MM.1S (cell line): ENCODE measurements at regions not wholly inside any gene's neighbourhood (a gene's known extent, or its start where the extent isn't known, plus 50 kb on each side); places are given as distances from the start of the nearest gene placed in this dataset.

Experiments used
- EZH2 ChIP-seq: fragments of 300-600 bp; sonication (generic); optimal IDR thresholded peaks from 2 replicates; pipeline ENCODE3; 2017; ENCODE audit warnings: low read depth, mild to moderate bottlenecking, antibody characterized with exemption, low read length, mixed read lengths
- TF ChIP-seq, protein P1 (sequence below): fragments of 300-600 bp; sonication (generic); IDR thresholded peaks from 2 replicates; pipeline ENCODE4 v1.5.1; 2016; ENCODE audit warnings: antibody characterized with exemption, low read length, mixed read lengths

DNA sequence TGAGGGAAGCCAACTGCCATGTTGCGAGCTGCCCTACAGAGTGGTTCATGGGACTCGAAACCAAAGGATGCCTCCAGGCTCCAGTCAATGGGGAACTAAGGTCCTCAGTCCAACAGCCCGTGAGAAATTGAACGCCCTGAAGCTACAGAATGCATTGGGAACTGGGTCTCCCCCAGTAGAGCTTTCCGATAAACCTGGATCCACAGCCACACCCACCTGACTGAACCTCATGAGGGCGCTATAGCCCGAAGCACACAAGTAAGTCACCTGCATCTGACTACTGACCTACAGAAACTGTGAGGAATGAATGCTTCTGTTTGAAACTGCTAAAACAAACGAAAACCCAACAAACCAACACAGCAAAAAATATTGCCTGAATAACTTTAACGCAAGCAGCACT is 1297.7 kb downstream of the AACS start:
- TF ChIP-seq, protein P1, sequence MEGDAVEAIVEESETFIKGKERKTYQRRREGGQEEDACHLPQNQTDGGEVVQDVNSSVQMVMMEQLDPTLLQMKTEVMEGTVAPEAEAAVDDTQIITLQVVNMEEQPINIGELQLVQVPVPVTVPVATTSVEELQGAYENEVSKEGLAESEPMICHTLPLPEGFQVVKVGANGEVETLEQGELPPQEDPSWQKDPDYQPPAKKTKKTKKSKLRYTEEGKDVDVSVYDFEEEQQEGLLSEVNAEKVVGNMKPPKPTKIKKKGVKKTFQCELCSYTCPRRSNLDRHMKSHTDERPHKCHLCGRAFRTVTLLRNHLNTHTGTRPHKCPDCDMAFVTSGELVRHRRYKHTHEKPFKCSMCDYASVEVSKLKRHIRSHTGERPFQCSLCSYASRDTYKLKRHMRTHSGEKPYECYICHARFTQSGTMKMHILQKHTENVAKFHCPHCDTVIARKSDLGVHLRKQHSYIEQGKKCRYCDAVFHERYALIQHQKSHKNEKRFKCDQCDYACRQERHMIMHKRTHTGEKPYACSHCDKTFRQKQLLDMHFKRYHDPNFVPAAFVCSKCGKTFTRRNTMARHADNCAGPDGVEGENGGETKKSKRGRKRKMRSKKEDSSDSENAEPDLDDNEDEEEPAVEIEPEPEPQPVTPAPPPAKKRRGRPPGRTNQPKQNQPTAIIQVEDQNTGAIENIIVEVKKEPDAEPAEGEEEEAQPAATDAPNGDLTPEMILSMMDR = no peak
- TF ChIP-seq EZH2 = no peak
